H1 (cell line): ENCODE measurements at regions not wholly inside any gene's neighbourhood (a gene's known extent, or its start where the extent isn't known, plus 50 kb on each side); places are given as distances from the start of the nearest gene placed in this dataset.

ENCODE experiments used
- CTCF ChIA-PET: fragments of 300-600 bp; sonication (Branson Sonifier 250); formaldehyde crosslinking; loops from one replicate; lab custom pipeline; 2021; ENCODE audit not compliant: partially characterized antibody; lab: Charles Lee
- POLR2A ChIA-PET: fragments of 300-600 bp; sonication (Branson Sonifier 250); formaldehyde crosslinking; loops from one replicate; lab custom pipeline; 2021; ENCODE audit warnings: inconsistent platforms; ENCODE audit not compliant: partially characterized antibody; lab: Charles Lee
- DNase-seq, 2 experiments: peaks; one replicate each; pipeline versions ENCODE4 v3.0.0 to v3.0.0-alpha.2; 2010 to 2022; ENCODE audit warnings: low spot score in 2 of 2, low read depth in 1 of 2, mixed read lengths in 1 of 2
- FAIRE-seq: peaks from 2 replicates; lab custom pipeline; 2011; peaks lifted over from hg19 to GRCh38; lab: Jason Lieb, UNC
- H2AFZ ChIP-seq: 2 replicates; pipeline ENCODE4 v1.8.1; 2012; ENCODE audit warnings: low read length, inconsistent platforms
- H2AK5ac ChIP-seq: 2 replicates; pipeline ENCODE4 v1.6.1; 2013; ENCODE audit warnings: low read depth, low read length
- H2BK120ac ChIP-seq: replicated peaks from 2 replicates; pipeline ENCODE3; 2013; ENCODE audit warnings: low read depth, low read length, inconsistent platforms
- H2BK12ac ChIP-seq: 2 replicates; pipeline ENCODE4 v1.6.1; 2013; ENCODE audit warnings: low read depth, low read length
- H2BK15ac ChIP-seq: 2 replicates; pipeline ENCODE4 v1.6.1; 2013; ENCODE audit warnings: low read length
- H2BK20ac ChIP-seq: 2 replicates; pipeline ENCODE4 v1.6.1; 2013; ENCODE audit warnings: low read length
- H2BK5ac ChIP-seq: 2 replicates; pipeline ENCODE4 v1.6.1; 2013; ENCODE audit warnings: low read depth, low read length
- H3K14ac ChIP-seq: 2 replicates; pipeline ENCODE4 v1.6.1; 2013; ENCODE audit warnings: inconsistent platforms; ENCODE audit not compliant: insufficient read length
- H3K18ac ChIP-seq: 2 replicates; pipeline ENCODE4 v1.6.1; 2013; ENCODE audit warnings: low read length; ENCODE audit errors: extremely low read depth
- H3K23ac ChIP-seq: 2 replicates; pipeline ENCODE4 v1.6.1; 2013; ENCODE audit warnings: inconsistent platforms; ENCODE audit not compliant: insufficient read length
- H3K23me2 ChIP-seq: 2 replicates; pipeline ENCODE4 v1.6.1; 2013; ENCODE audit warnings: low read depth, low read length
- H3K27ac ChIP-seq: 2 replicates; pipeline ENCODE4 v1.6.1; 2011; ENCODE audit warnings: low read depth, low read length, inconsistent platforms
- H3K27me3 ChIP-seq, 4 experiments: replicated peaks in 1 of 4; 1 replicate in 1 of 4; 2 replicates in 3 of 4; pipeline versions ENCODE4 v1.6.1 to v1.8.1; 2011 to 2013; ENCODE audit warnings: low read length in 3 of 4, mild to moderate bottlenecking in 3 of 4, inconsistent platforms in 2 of 4, mixed read lengths in 2 of 4, moderate library complexity in 1 of 4; ENCODE audit not compliant: control insufficient read depth in 3 of 4, insufficient read depth in 3 of 4; ENCODE audit errors: extremely low read depth in 1 of 4
- H3K36me3 ChIP-seq, 4 experiments: 2 replicates each; pipeline versions ENCODE4 v1.6.1 to v1.8.1; 2011 to 2013; ENCODE audit warnings: mild to moderate bottlenecking in 4 of 4, low read length in 3 of 4, moderate library complexity in 2 of 4, control low read depth in 1 of 4, inconsistent platforms in 1 of 4; ENCODE audit not compliant: insufficient read depth in 4 of 4, control insufficient read depth in 2 of 4
- H3K4ac ChIP-seq: replicated peaks from 2 replicates; pipeline ENCODE3; 2013; ENCODE audit warnings: low read length, low read depth, mixed read lengths, inconsistent platforms; ENCODE audit not compliant: insufficient read length
- H3K4me1 ChIP-seq, 4 experiments: replicated peaks in 1 of 4; 1 replicate in 1 of 4; 2 replicates in 3 of 4; pipeline versions ENCODE4 v1.6.1 to v1.8.1; 2011 to 2013; ENCODE audit warnings: low read length in 3 of 4, inconsistent platforms in 2 of 4, mixed read lengths in 1 of 4; ENCODE audit not compliant: insufficient read depth in 4 of 4, control insufficient read depth in 3 of 4
- H3K4me2 ChIP-seq, 2 experiments: 2 replicates each; pipeline versions ENCODE4 v1.6.1 to v1.8.1; 2011 to 2013; ENCODE audit warnings: low read depth in 2 of 2, low read length in 2 of 2, control low read depth in 1 of 2, inconsistent platforms in 1 of 2, mild to moderate bottlenecking in 1 of 2; ENCODE audit not compliant: insufficient read depth in 1 of 2
- H3K4me3 ChIP-seq, 4 experiments: fragments of 200-600, 300-600 bp in 1 of 4; sonication (generic), shearing (Covaris generic), sonication (Bioruptor Twin) in 1 of 4; 2 replicates each; pipeline versions ENCODE4 v1.5.1 to v1.8.1; 2011 to 2016; ENCODE audit warnings: low read length in 4 of 4, low read depth in 3 of 4, control low read depth in 2 of 4, inconsistent platforms in 2 of 4, mild to moderate bottlenecking in 2 of 4, mixed read lengths in 1 of 4, moderate library complexity in 1 of 4; ENCODE audit not compliant: insufficient read depth in 2 of 4; ENCODE audit errors: extremely low read depth in 1 of 4
- H3K56ac ChIP-seq: replicated peaks from 2 replicates; pipeline ENCODE3; 2013; ENCODE audit warnings: low read depth, mild to moderate bottlenecking, mixed read lengths, low read length, inconsistent platforms; ENCODE audit not compliant: insufficient read length
- H3K79me1 ChIP-seq: 2 replicates; pipeline ENCODE4 v1.6.1; 2013; ENCODE audit warnings: low read depth, low read length, control low read depth
- H3K79me2 ChIP-seq, 2 experiments: 2 replicates each; pipeline versions ENCODE4 v1.6.1 to v1.8.1; 2012 to 2013; ENCODE audit warnings: low read length in 2 of 2, mild to moderate bottlenecking in 2 of 2, inconsistent platforms in 1 of 2; ENCODE audit not compliant: insufficient read depth in 2 of 2, control insufficient read depth in 1 of 2
- H3K9ac ChIP-seq, 4 experiments: replicated peaks in 1 of 4; 1 replicate in 1 of 4; 2 replicates in 3 of 4; pipeline versions ENCODE4 v1.6.1 to v1.8.1; 2011 to 2013; ENCODE audit warnings: low read depth in 3 of 4, low read length in 3 of 4, control low read depth in 2 of 4, mild to moderate bottlenecking in 2 of 4, moderate library complexity in 2 of 4, inconsistent platforms in 1 of 4; ENCODE audit errors: extremely low read depth in 1 of 4
- H3K9me3 ChIP-seq, 2 experiments: 2 replicates each; pipeline versions ENCODE4 v1.6.1 to v1.8.1; 2012 to 2013; ENCODE audit warnings: mild to moderate bottlenecking in 2 of 2, moderate library complexity in 2 of 2, control low read depth in 1 of 2, inconsistent platforms in 1 of 2, low read depth in 1 of 2, low read length in 1 of 2, mixed read lengths in 1 of 2; ENCODE audit not compliant: insufficient read depth in 2 of 2
- H4K20me1 ChIP-seq, 2 experiments: replicated peaks in 1 of 2; 2 replicates each; pipeline versions ENCODE3 to v1.8.1; 2011 to 2013; ENCODE audit warnings: inconsistent platforms in 2 of 2, low read length in 2 of 2, mild to moderate bottlenecking in 1 of 2; ENCODE audit not compliant: insufficient read depth in 2 of 2, control insufficient read depth in 1 of 2
- H4K5ac ChIP-seq: 2 replicates; pipeline ENCODE4 v1.6.1; 2013; ENCODE audit warnings: low read length, low read depth, mixed read lengths, inconsistent platforms; ENCODE audit not compliant: insufficient read length
- H4K8ac ChIP-seq: 2 replicates; pipeline ENCODE4 v1.8.0; 2013; ENCODE audit warnings: mild to moderate bottlenecking, moderate library complexity, low read length, inconsistent platforms; ENCODE audit not compliant: insufficient read depth; ENCODE audit errors: extremely low read depth
- H4K91ac ChIP-seq: replicated peaks from 2 replicates; pipeline ENCODE3; 2013; ENCODE audit warnings: low read length, mixed read lengths, inconsistent platforms; ENCODE audit not compliant: insufficient read length
- ASH2L ChIP-seq: fragments of 200-600, 300-600 bp; sonication (generic); IDR thresholded peaks from one replicate; pipeline ENCODE4 v1.7.1; 2017; ENCODE audit warnings: low read length
- WGBS, 2 experiments: shearing (Covaris generic) in 1 of 2; methylation state at CpG; one replicate each; pipeline versions ENCODE4 v1.1.6 to v1.1.7; 2013 to 2015; ENCODE audit warnings: low lambda C conversion rate in 2 of 2, mixed read lengths in 2 of 2, inconsistent platforms in 1 of 2, low coverage in 1 of 2, missing lambda C conversion rate in 1 of 2; ENCODE audit not compliant: insufficient replicate concordance in 2 of 2, insufficient coverage in 1 of 2, insufficient read length in 1 of 2; ENCODE audit errors: extremely low coverage in 1 of 2, missing lambda C conversion rate in 1 of 2; 5-methylcytosine and 5-hydroxymethylcytosine counted together

- Histone ChIP-seq H3K27ac (no peak overlapping the region), H3K18ac (no peak overlapping the region), H3K27me3 (no peaks in the 10 kb centered on the region), H2BK120ac (no peak overlapping the region), H2AK5ac (no peak overlapping the region), H4K20me1 (no peaks in the 10 kb centered on the region), H3K79me1 (no peaks in the 10 kb centered on the region), H3K23me2 (no peaks in the 10 kb centered on the region), H3K4ac (no peak overlapping the region), H3K4me2 (no peak overlapping the region), H2BK12ac (no peak overlapping the region), H4K8ac (no peak overlapping the region), H2BK5ac (no peak overlapping the region), H4K5ac (no peak overlapping the region), H3K14ac (no peak overlapping the region), H2BK20ac (no peak overlapping the region), H2BK15ac (no peak overlapping the region), H3K9me3 (no peaks in the 10 kb centered on the region), H3K23ac (no peak overlapping the region), H3K56ac (no peak overlapping the region), H3K9ac (no peak overlapping the region), H4K91ac (no peak overlapping the region), H2AFZ (no peak overlapping the region), H3K4me3 (no peak overlapping the region), H3K79me2 (no peaks in the 10 kb centered on the region), H3K4me1 (peaks cover 0 to 2% (median 0%) of the 10 kb centered on the region in 4 experiments; a peak in 2 of 7 replicates), H3K36me3 (no peaks in the 10 kb centered on the region; a peak in 1 of 8 replicates)
- no peak for TF ChIP-seq ASH2L
- ChIA-PET CTCF (no interaction called here), POLR2A (no interaction called here)
- DNase-seq: no peak
- no peak for FAIRE-seq
- WGBS, 2 experiments: 0% methylated on average over 1 of the region's 1 CpG; no CpG with 5 or more reads in 1 of the 2 experiments
Observed at GRCh38 chrX:39211501-39211900, 410.2 kb downstream of the MID1IP1 start.
